Neural cell (in vitro differentiated cells): ENCODE measurements at regions not wholly inside any gene's neighbourhood (a gene's known extent, or its start where the extent isn't known, plus 50 kb on each side); places are given as distances from the start of the nearest gene placed in this dataset.

ENCODE experiments used
- CTCF ChIP-seq: fragments of 450-650 bp; IDR thresholded peaks from 2 replicates; pipeline ENCODE4 v1.5.1; 2014; ENCODE audit warnings: antibody characterized with exemption, mild to moderate bottlenecking, moderate library complexity; ENCODE audit not compliant: poor library complexity, severe bottlenecking
- RAD21 ChIP-seq: fragments of 450-650 bp; conservative IDR thresholded peaks from 2 replicates; pipeline ENCODE4 v1.6.1; 2014; ENCODE audit warnings: antibody characterized with exemption, mild to moderate bottlenecking, moderate library complexity

- no peak for TF ChIP-seq RAD21
- no peak for TF ChIP-seq CTCF
Observed at GRCh38 chr7:55296070-55296469, 69.1 kb upstream of the LANCL2 start.
